HCT116 (cell line): ENCODE measurements at regions not wholly inside any gene's neighbourhood (a gene's known extent, or its start where the extent isn't known, plus 50 kb on each side); places are given as distances from the start of the nearest gene placed in this dataset.

ENCODE experiments used
- EGR1 ChIP-seq: IDR thresholded peaks from 2 replicates; pipeline ENCODE4 v1.6.1; 2012; ENCODE audit warnings: low read depth
- ELF1 ChIP-seq: IDR thresholded peaks from 2 replicates; pipeline ENCODE4 v1.6.1; 2012; ENCODE audit warnings: low read depth, borderline replicate concordance
- POLR2A ChIP-seq: IDR thresholded peaks from 2 replicates; pipeline ENCODE4 v1.7.0; 2011; ENCODE audit warnings: borderline replicate concordance; ENCODE audit not compliant: insufficient read depth, insufficient read length; ENCODE audit errors: extremely low read depth
- YY1 ChIP-seq: IDR thresholded peaks from 2 replicates; pipeline ENCODE4 v1.6.1; 2011; ENCODE audit warnings: low read length, low read depth, moderate library complexity, mild to moderate bottlenecking; ENCODE audit not compliant: insufficient replicate concordance; ENCODE audit errors: extremely low read depth
- TF ChIP-seq, protein P1 (sequence below), 3 experiments: fragments of 200-600 bp in 1 of 3; sonication (generic) in 1 of 3; IDR thresholded peaks in 2 of 3; conservative IDR thresholded peaks in 1 of 3; 2 replicates each; pipeline ENCODE4 v1.5.1; 2012 to 2017; ENCODE audit warnings: low read depth in 2 of 3, low read length in 2 of 3, antibody characterized with exemption in 1 of 3, borderline replicate concordance in 1 of 3, control low read depth in 1 of 3, mild to moderate bottlenecking in 1 of 3, mixed read lengths in 1 of 3, mixed run types in 1 of 3, moderate library complexity in 1 of 3; ENCODE audit not compliant: insufficient read depth in 1 of 3
- TF ChIP-seq, protein P2 (sequence below): IDR thresholded peaks from 2 replicates; pipeline ENCODE4 v1.6.1; 2012; ENCODE audit warnings: low read depth

GRCh38 chr20:50405915-50406609, 104.1 kb upstream of the PTPN1 start:
- TF ChIP-seq, protein P1, sequence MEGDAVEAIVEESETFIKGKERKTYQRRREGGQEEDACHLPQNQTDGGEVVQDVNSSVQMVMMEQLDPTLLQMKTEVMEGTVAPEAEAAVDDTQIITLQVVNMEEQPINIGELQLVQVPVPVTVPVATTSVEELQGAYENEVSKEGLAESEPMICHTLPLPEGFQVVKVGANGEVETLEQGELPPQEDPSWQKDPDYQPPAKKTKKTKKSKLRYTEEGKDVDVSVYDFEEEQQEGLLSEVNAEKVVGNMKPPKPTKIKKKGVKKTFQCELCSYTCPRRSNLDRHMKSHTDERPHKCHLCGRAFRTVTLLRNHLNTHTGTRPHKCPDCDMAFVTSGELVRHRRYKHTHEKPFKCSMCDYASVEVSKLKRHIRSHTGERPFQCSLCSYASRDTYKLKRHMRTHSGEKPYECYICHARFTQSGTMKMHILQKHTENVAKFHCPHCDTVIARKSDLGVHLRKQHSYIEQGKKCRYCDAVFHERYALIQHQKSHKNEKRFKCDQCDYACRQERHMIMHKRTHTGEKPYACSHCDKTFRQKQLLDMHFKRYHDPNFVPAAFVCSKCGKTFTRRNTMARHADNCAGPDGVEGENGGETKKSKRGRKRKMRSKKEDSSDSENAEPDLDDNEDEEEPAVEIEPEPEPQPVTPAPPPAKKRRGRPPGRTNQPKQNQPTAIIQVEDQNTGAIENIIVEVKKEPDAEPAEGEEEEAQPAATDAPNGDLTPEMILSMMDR (IDR thresholded peaks at IDR 0.05 in 2 of 3, conservative IDR thresholded peaks at IDR 0.05 in 1 of 3; ENCODE audit: borderline replicate concordance in 1 of 3, insufficient read depth in 1 of 3, low read depth in 2 of 3, low read length in 2 of 3), result no peak
- TF ChIP-seq EGR1, result no peak
- TF ChIP-seq, protein P2, sequence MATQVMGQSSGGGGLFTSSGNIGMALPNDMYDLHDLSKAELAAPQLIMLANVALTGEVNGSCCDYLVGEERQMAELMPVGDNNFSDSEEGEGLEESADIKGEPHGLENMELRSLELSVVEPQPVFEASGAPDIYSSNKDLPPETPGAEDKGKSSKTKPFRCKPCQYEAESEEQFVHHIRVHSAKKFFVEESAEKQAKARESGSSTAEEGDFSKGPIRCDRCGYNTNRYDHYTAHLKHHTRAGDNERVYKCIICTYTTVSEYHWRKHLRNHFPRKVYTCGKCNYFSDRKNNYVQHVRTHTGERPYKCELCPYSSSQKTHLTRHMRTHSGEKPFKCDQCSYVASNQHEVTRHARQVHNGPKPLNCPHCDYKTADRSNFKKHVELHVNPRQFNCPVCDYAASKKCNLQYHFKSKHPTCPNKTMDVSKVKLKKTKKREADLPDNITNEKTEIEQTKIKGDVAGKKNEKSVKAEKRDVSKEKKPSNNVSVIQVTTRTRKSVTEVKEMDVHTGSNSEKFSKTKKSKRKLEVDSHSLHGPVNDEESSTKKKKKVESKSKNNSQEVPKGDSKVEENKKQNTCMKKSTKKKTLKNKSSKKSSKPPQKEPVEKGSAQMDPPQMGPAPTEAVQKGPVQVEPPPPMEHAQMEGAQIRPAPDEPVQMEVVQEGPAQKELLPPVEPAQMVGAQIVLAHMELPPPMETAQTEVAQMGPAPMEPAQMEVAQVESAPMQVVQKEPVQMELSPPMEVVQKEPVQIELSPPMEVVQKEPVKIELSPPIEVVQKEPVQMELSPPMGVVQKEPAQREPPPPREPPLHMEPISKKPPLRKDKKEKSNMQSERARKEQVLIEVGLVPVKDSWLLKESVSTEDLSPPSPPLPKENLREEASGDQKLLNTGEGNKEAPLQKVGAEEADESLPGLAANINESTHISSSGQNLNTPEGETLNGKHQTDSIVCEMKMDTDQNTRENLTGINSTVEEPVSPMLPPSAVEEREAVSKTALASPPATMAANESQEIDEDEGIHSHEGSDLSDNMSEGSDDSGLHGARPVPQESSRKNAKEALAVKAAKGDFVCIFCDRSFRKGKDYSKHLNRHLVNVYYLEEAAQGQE, result no peak
- no peak for TF ChIP-seq POLR2A
- TF ChIP-seq ELF1, result no peak
- no peak for TF ChIP-seq YY1
